ENCODE measurements at regions not wholly inside any gene's neighbourhood (a gene's known extent, or its start where the extent isn't known, plus 50 kb on each side); places are given as distances from the start of the nearest gene placed in this dataset.

DNA sequence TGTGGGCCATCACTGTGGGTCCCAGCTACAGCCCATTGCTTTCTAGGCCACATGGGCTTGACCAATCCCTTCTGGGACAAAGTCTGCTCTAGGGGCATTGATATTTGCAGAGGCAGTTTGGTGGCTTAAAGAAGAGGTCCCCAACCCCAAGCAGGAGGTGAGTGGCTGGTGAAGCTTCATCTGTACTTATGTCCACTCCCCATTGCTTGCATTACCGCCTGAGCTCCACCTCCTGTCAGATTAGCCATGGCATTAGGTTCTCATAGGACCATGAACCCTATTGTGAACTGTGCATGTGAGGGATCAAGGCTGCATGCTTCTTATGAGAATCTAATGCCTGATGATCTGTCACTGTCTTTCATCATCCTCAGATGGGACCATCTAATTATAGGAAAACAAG is 54.4 kb upstream of the CADM1 start:
- DNase-seq (ENCODE audit: low spot score in 2 of 2, unreplicated experiment in 2 of 2): no peak
- Mint-ChIP-seq H3K36me3 (no peaks in the 10 kb centered on the region), H3K9me3 (peaks cover 4% of the 10 kb centered on the region), H3K27ac (no peak overlapping the region), H3K4me1 (peaks cover 5% of the 10 kb centered on the region), H3K4me3 (no peak overlapping the region), H3K27me3 (ENCODE audit: low read depth) (no peaks in the 10 kb centered on the region)
- no peak for TF ChIP-seq CTCF (IDR thresholded peaks at IDR 0.05; ENCODE audit: unreplicated experiment)

- H3K4me1 Mint-ChIP-seq: peaks cover 5% of the 10 kb centered on the region
- no peaks in the 10 kb centered on the region for H3K36me3 Mint-ChIP-seq
- peaks cover under 1% of the 10 kb centered on the region for H3K9me3 Mint-ChIP-seq
- no peak for TF ChIP-seq CTCF (IDR thresholded peaks at IDR 0.05; ENCODE audit: unreplicated experiment)
- no peak overlapping the region for H3K4me3 Mint-ChIP-seq
- H3K27me3 Mint-ChIP-seq (ENCODE audit: low read depth): no peaks in the 10 kb centered on the region
- no peak for DNase-seq (ENCODE audit: low spot score in 2 of 2, unreplicated experiment in 2 of 2)
- H3K27ac Mint-ChIP-seq: no peak overlapping the region
Measured at GRCh38 chr11:115557681-115558080, 53.5 kb upstream of the CADM1 start.

DNA sequence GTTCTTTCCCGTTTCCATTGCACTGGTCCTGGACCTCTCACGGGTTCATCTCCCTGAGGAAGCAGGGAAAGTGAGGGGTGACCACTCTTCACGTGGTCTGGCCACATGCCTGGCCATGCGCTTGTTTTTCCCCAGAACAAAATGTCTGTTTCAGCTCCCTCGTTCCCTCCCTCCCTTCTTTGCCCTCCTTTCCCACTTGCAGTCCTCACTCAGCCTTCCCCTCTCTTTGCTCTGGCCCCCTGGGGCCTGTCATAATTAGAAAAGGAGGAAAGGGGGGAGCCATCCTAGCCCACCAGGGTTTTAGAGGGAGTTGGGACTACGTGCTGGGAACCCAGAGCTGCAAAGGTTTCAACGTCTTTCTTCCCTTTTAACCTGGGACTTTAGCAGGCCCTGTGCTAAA is 52.8 kb upstream of the CADM1 start:
- Mint-ChIP-seq H3K27me3 (ENCODE audit: low read depth) (no peaks in the 10 kb centered on the region), H3K36me3 (no peaks in the 10 kb centered on the region), H3K4me3 (no peak overlapping the region), H3K9me3 (no peaks in the 10 kb centered on the region), H3K4me1 (peaks cover 5% of the 10 kb centered on the region), H3K27ac (no peak overlapping the region)
- DNase-seq (ENCODE audit: low spot score in 2 of 2, unreplicated experiment in 2 of 2): no peak
- TF ChIP-seq CTCF (IDR thresholded peaks at IDR 0.05; ENCODE audit: unreplicated experiment): no peak

GRCh38 chr11:115555336-115556090 is 51.3 kb upstream of the CADM1 start:
- no peaks in the 10 kb centered on the region for H3K9me3 Mint-ChIP-seq
- H3K4me3 Mint-ChIP-seq: no peak overlapping the region
- peaks cover 5% of the 10 kb centered on the region for H3K4me1 Mint-ChIP-seq
- no peak for TF ChIP-seq CTCF (IDR thresholded peaks at IDR 0.05; ENCODE audit: unreplicated experiment)
- no peaks in the 10 kb centered on the region for H3K36me3 Mint-ChIP-seq
- DNase-seq (ENCODE audit: low spot score in 2 of 2, unreplicated experiment in 2 of 2): no peak
- peak overlapping the region; percentile 13 for H3K27ac Mint-ChIP-seq
- no peaks in the 10 kb centered on the region for H3K27me3 Mint-ChIP-seq (ENCODE audit: low read depth)

All from mesothelial cell of epicardium (in vitro differentiated cells).